Panc1 (cell line): ENCODE measurements at regions not wholly inside any gene's neighbourhood (a gene's known extent, or its start where the extent isn't known, plus 50 kb on each side); places are given as distances from the start of the nearest gene placed in this dataset.

Source experiments
- ATAC-seq: fragments of 200-7000 bp; cut with Tn5 transposase; 2 replicates; pipeline ENCODE4 v1.9.1; 2020; ENCODE audit warnings: mild to moderate bottlenecking, moderate library complexity
- BruUV-seq: library from RNA; stranded (reverse); fragments of 400-500 nt; replicated peaks from 2 replicates; lab custom pipeline; 2021; lab: Mats Ljungman, UMichigan
- CTCF ChIA-PET: fragments of 300-600 bp; sonication (Branson Sonifier 250); formaldehyde crosslinking; loops from one replicate; lab custom pipeline; 2022; ENCODE audit warnings: antibody characterized with exemption; lab: Charles Lee
- POLR2A ChIA-PET: fragments of 300-600 bp; sonication (Branson Sonifier 250); formaldehyde crosslinking; loops from one replicate; lab custom pipeline; 2022; ENCODE audit warnings: antibody characterized with exemption; lab: Charles Lee
- DNase-seq: peaks from one replicate; pipeline ENCODE4 v3.0.0-alpha.2; 2010; ENCODE audit warnings: low read depth, low spot score
- H3K27ac ChIP-seq: 2 replicates; pipeline ENCODE4 v1.5.1; 2011; ENCODE audit warnings: mild to moderate bottlenecking, low read length, inconsistent platforms
- H3K27me3 ChIP-seq: fragments of 200-500 bp; sonication (Bioruptor generic); 2 replicates; pipeline ENCODE4 v1.6.0; 2014; ENCODE audit warnings: low read length, inconsistent platforms; ENCODE audit not compliant: control insufficient read depth, insufficient read depth
- H3K36me3 ChIP-seq: fragments of 200-500 bp; sonication (Bioruptor generic); 2 replicates; pipeline ENCODE4 v1.5.1; 2014; ENCODE audit warnings: inconsistent platforms, mild to moderate bottlenecking, low read length, moderate library complexity; ENCODE audit not compliant: control insufficient read depth, insufficient read depth
- H3K4me1 ChIP-seq: 2 replicates; pipeline ENCODE4 v1.5.1; 2011; ENCODE audit warnings: inconsistent platforms, mild to moderate bottlenecking, low read length, moderate library complexity; ENCODE audit not compliant: control insufficient read depth, insufficient read depth
- H3K4me3 ChIP-seq, 2 experiments: 2 replicates each; pipeline ENCODE4 v1.5.1; 2011 to 2012; ENCODE audit warnings: low read depth in 2 of 2, low read length in 2 of 2, mild to moderate bottlenecking in 2 of 2, inconsistent platforms in 1 of 2, moderate library complexity in 1 of 2
- H3K9me3 ChIP-seq: fragments of 200-500 bp; sonication (Bioruptor generic); 2 replicates; pipeline ENCODE4 v1.5.1; 2014; ENCODE audit warnings: low read depth, mild to moderate bottlenecking, inconsistent platforms, low read length, moderate library complexity; ENCODE audit not compliant: control insufficient read depth, insufficient read depth
- CTCF ChIP-seq: fragments of 450-650 bp; IDR thresholded peaks from 2 replicates; pipeline ENCODE4 v1.5.1; 2017; ENCODE audit warnings: mild to moderate bottlenecking
- POLR2AphosphoS5 ChIP-seq: IDR thresholded peaks from 2 replicates; pipeline ENCODE4 v1.6.1; 2012; ENCODE audit warnings: mild to moderate bottlenecking, low read depth, low read length, moderate library complexity
- REST ChIP-seq, 2 experiments: IDR thresholded peaks; 2 replicates each; pipeline ENCODE4 v1.6.1; 2011 to 2012; ENCODE audit warnings: low read depth in 2 of 2, control low read depth in 1 of 2, low read length in 1 of 2, mild to moderate bottlenecking in 1 of 2, moderate library complexity in 1 of 2; ENCODE audit not compliant: insufficient read depth in 1 of 2
- SIN3A ChIP-seq: IDR thresholded peaks from 2 replicates; pipeline ENCODE4 v1.6.1; 2012; ENCODE audit warnings: low read depth, mild to moderate bottlenecking, low read length, moderate library complexity, borderline replicate concordance; ENCODE audit not compliant: insufficient read depth
- TCF7L2 ChIP-seq: IDR thresholded peaks from 2 replicates; pipeline ENCODE4 v1.6.1; 2011; ENCODE audit warnings: mild to moderate bottlenecking, low read depth, low read length, inconsistent platforms
- in situ Hi-C: cut with HindIII; loops from 2 replicates; pipeline ENCODE4 v1.10.0; 2016; ENCODE audit warnings: low sequenced_read_pairs, low pct_unique_long_range_greater_than_20kb
- intact Hi-C: fragments of 100-400 bp; cut with micrococcal nuclease; formaldehyde crosslinking; loops from one replicate; pipeline ENCODE4 v1.10.0; 2022; ENCODE audit not compliant: unreplicated experiment

- TF ChIP-seq TCF7L2 (no peak), CTCF (no peak), SIN3A (no peak), REST (IDR thresholded peaks at IDR 0.05; ENCODE audit: insufficient read depth in 1 of 2, low read depth in 2 of 2, low read length in 1 of 2) (no peak), POLR2AphosphoS5 (no peak)
- Histone ChIP-seq H3K36me3 (no peaks in the 10 kb centered on the region), H3K4me3 (no peak overlapping the region), H3K9me3 (no peaks in the 10 kb centered on the region), H3K27me3 (no peaks in the 10 kb centered on the region), H3K4me1 (peaks cover 53% of the 10 kb centered on the region), H3K27ac (peak overlapping the region; percentile 52)
- intact Hi-C loops, result loop anchor here (5.0 kb wide), 1 partner anchor 128 kb away; no protein-coding TSS in a partner anchor
- POLR2A ChIA-PET, result no interaction called here
- in situ Hi-C loops, result no loop called here
- ATAC-seq (no peak), DNase-seq (no peak)
- no TSS peak for BruUV-seq
- CTCF ChIA-PET, result interaction anchor here (1.0 to 1.3 kb wide), 3 partner anchors 56 to 145 kb away, joined by 3 to 5 read pairs (median 5); no protein-coding TSS in a partner anchor
These were observed 96.1 kb upstream of the AKIP1 start for GRCh38 chr11:8814923-8815240.

- TF ChIP-seq TCF7L2 (no peak), SIN3A (no peak), POLR2AphosphoS5 (no peak), REST (IDR thresholded peaks at IDR 0.05; ENCODE audit: insufficient read depth in 1 of 2, low read depth in 2 of 2, low read length in 1 of 2) (no peak), CTCF (no peak)
- intact Hi-C loops (no loop called here), in situ Hi-C loops (no loop called here)
- ATAC-seq (no peak), DNase-seq (no peak)
- Histone ChIP-seq H3K36me3 (no peaks in the 10 kb centered on the region), H3K27me3 (no peaks in the 10 kb centered on the region), H3K4me1 (peaks cover 24% of the 10 kb centered on the region), H3K9me3 (no peaks in the 10 kb centered on the region), H3K27ac (no peak overlapping the region), H3K4me3 (no peak overlapping the region)
- CTCF ChIA-PET, result no interaction called here
- POLR2A ChIA-PET, result interaction anchor here (0.5 kb wide), 1 partner anchor 9 kb away, joined by 8 read pairs; no protein-coding TSS in a partner anchor
- no TSS peak for BruUV-seq
These were observed 92.6 kb upstream of the AKIP1 start for GRCh38 chr11:8818421-8818820.
